ENCODE measurements at regions not wholly inside any gene's neighbourhood (a gene's known extent, or its start where the extent isn't known, plus 50 kb on each side); places are given as distances from the start of the nearest gene placed in this dataset.
"Not testable (repeated sequence)": the region's sequence is repeated elsewhere in the genome, so short reads cannot be mapped to it uniquely, and the experiment has no call there.

DNA sequence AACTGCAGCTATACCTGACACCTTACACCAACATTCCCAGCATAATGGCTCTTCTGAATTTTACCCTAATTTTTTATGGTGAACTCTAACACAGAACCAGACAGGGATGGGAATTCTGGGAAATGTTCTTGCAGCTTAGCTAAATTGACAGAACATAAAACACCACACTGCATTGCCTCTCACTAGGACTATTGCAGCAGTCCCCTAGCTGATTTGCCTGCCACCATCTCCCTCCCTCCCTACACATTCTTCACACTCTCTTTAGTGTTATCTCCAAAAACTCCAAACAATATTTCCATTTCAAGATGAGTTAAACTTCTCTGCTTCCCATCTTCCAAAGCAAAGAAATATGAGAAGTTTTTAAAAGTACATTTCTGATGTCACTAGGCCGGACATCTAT, 733.9 kb upstream of the INTU start:
- no peak overlapping the region for H3K4me3 ChIP-seq (ENCODE audit: low read depth, low read length)
- no peaks in the 10 kb centered on the region for H3K4me1 ChIP-seq (ENCODE audit: control insufficient read depth, insufficient read depth, low read length)
- peaks cover 2% of the 10 kb centered on the region for H3K36me3 ChIP-seq (ENCODE audit: control insufficient read depth, insufficient read depth, low read length)
- H3K9ac ChIP-seq (ENCODE audit: low read depth, low read length), result no peak overlapping the region
- no peaks in the 10 kb centered on the region for H3K27me3 ChIP-seq (ENCODE audit: control insufficient read depth, insufficient read depth, low read length)
- H3K9me3 ChIP-seq (ENCODE audit: control insufficient read depth, insufficient read depth, low read length), result no peaks in the 10 kb centered on the region

DNA sequence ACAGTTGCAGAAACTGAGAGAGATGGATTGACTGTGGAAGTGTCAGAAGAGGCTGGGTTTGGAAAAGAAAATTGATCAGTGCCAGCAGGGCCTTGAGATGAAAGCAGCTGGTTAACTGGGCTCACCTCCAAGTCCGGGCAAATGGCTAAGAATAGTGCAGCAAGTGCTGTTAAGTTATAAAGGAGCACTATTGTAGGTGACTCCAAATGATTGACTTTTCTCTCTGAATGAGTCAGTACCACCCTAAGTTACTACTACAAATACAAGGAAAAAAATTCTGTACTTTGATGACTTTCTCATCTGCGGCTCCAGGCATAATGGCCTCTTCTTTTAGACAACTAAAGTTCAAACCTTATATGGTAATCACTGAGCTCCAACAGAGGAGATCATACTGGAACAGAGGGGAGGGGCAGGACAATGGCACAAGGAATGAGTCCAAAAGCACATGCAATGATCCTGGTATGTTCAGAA, 733.4 kb upstream of the INTU start:
- Histone ChIP-seq H3K4me1 (ENCODE audit: control insufficient read depth, insufficient read depth, low read length) (no peaks in the 10 kb centered on the region), H3K9ac (ENCODE audit: low read depth, low read length) (no peak overlapping the region)

DNA sequence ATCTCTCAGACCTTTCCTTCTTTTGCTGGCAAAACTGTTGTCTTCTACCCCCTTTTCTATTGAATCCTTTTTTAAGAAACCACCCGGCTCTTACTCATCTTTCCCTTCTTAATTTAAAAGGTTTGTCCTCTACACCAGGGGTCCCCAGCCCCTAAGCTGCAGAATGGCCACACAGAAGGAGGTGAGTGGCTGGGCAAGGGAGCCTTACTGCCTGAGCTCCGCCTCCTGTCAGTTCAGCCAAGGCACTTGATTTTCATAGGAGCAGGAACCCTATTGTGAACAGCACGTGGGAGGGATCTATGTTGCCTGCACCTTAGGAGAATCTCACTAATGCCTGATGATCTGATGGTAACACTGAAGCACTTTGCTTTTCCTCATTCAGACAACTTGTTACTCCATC, 726.3 kb upstream of the INTU start:
- Histone ChIP-seq H3K36me3 (ENCODE audit: control insufficient read depth, insufficient read depth, low read length) (no peaks in the 10 kb centered on the region), H3K27me3 (ENCODE audit: control insufficient read depth, insufficient read depth, low read length) (no peaks in the 10 kb centered on the region), H3K9ac (ENCODE audit: low read depth, low read length) (no peak overlapping the region), H3K9me3 (ENCODE audit: control insufficient read depth, insufficient read depth, low read length) (no peaks in the 10 kb centered on the region), H3K4me3 (ENCODE audit: low read depth, low read length) (no peak overlapping the region), H3K4me1 (ENCODE audit: control insufficient read depth, insufficient read depth, low read length) (no peaks in the 10 kb centered on the region)

More for the DNA sequence above, 733.4 kb upstream of the INTU start:
- no peaks in the 10 kb centered on the region for H3K27me3 ChIP-seq (ENCODE audit: control insufficient read depth, insufficient read depth, low read length)
- peaks cover 2% of the 10 kb centered on the region for H3K36me3 ChIP-seq (ENCODE audit: control insufficient read depth, insufficient read depth, low read length)
- H3K4me3 ChIP-seq (ENCODE audit: low read depth, low read length), result no peak overlapping the region
- H3K9me3 ChIP-seq (ENCODE audit: control insufficient read depth, insufficient read depth, low read length), result no peaks in the 10 kb centered on the region

DNA sequence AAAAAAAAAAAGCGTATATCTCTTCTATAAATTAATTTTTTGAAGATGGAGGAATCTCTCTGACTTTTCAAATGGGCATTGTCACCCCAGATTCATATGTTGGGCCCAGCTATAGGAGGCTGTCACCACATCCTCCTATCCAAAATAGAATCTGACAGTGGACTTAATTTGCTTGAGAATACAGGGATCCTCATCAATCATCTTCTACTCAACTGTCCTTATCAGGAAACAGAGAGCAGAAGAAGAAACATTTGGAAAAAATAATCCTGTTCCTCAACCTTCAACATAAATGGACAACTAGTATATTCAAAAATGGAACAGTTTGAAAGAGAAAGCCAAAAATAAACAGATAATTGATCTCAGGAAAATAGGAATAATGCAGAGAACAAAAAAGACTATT, 725.4 kb upstream of the INTU start:
- Histone ChIP-seq H3K36me3 (ENCODE audit: control insufficient read depth, insufficient read depth, low read length) (no peaks in the 10 kb centered on the region), H3K4me3 (ENCODE audit: low read depth, low read length) (no peak overlapping the region), H3K9me3 (ENCODE audit: control insufficient read depth, insufficient read depth, low read length) (no peaks in the 10 kb centered on the region), H3K4me1 (ENCODE audit: control insufficient read depth, insufficient read depth, low read length) (no peaks in the 10 kb centered on the region), H3K9ac (ENCODE audit: low read depth, low read length) (no peak overlapping the region), H3K27me3 (ENCODE audit: control insufficient read depth, insufficient read depth, low read length) (no peaks in the 10 kb centered on the region)

DNA sequence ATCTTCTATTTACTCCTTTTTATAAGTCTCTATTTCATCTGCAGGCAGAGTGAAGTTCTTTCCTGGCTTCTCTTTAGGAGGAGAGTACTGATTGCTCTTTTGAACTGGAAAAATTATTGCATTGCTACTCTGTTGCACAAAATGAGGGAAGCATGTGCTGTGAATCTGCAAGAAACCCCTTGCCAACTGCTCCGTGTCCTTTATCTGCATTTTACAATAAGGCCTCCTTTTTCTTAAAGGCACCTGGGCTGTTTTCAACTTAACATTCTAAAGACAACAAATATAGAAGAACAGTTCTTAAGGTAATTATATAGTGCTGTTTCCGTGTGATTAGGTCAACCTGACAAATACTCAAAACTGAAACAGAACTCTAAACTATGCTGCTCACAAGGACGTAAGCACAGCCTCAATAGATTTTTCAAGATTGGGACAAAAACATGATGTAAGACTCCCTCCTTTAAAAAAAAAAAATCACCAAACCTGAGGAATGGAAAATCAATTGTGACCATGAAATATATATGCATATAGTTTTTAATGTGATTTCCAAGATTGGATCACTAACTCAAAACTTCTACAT, 716.6 kb upstream of the INTU start:
- no peaks in the 10 kb centered on the region for H3K27me3 ChIP-seq (ENCODE audit: control insufficient read depth, insufficient read depth, low read length)
- H3K4me1 ChIP-seq (ENCODE audit: control insufficient read depth, insufficient read depth, low read length), result no peaks in the 10 kb centered on the region
- no peak overlapping the region for H3K9ac ChIP-seq (ENCODE audit: low read depth, low read length)
- H3K4me3 ChIP-seq (ENCODE audit: low read depth, low read length), result no peak overlapping the region
- no peaks in the 10 kb centered on the region for H3K36me3 ChIP-seq (ENCODE audit: control insufficient read depth, insufficient read depth, low read length)
- no peaks in the 10 kb centered on the region for H3K9me3 ChIP-seq (ENCODE audit: control insufficient read depth, insufficient read depth, low read length)

DNA sequence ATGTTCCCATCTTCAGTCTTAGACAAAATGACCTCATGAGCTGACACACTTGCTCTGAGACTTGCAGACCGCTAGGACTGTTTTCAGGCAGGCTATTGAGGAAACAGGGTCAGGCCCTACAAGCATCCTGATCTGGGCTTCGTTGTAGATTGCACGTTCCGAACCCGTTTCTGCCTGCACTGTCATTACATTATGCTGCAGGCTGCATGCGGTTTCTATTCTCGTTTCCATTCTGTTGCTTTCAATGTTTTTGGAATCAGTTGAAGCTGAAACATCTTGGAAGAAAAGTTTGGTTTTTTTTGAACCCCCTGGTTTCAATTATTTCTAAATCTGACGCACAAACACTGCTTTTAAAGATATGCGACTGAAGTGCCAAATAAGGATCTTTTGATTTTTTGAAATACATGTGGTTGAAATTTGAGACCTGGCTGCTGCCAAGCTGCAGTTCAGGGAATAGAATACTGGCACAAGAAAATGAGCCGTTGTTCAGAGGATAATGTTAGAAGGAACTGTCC, 716.1 kb upstream of the INTU start:
- Histone ChIP-seq H3K9me3 (ENCODE audit: control insufficient read depth, insufficient read depth, low read length) (no peaks in the 10 kb centered on the region), H3K36me3 (ENCODE audit: control insufficient read depth, insufficient read depth, low read length) (no peaks in the 10 kb centered on the region), H3K27me3 (ENCODE audit: control insufficient read depth, insufficient read depth, low read length) (no peaks in the 10 kb centered on the region), H3K4me1 (ENCODE audit: control insufficient read depth, insufficient read depth, low read length) (no peaks in the 10 kb centered on the region), H3K4me3 (ENCODE audit: low read depth, low read length) (no peak overlapping the region), H3K9ac (ENCODE audit: low read depth, low read length) (no peak overlapping the region)

DNA sequence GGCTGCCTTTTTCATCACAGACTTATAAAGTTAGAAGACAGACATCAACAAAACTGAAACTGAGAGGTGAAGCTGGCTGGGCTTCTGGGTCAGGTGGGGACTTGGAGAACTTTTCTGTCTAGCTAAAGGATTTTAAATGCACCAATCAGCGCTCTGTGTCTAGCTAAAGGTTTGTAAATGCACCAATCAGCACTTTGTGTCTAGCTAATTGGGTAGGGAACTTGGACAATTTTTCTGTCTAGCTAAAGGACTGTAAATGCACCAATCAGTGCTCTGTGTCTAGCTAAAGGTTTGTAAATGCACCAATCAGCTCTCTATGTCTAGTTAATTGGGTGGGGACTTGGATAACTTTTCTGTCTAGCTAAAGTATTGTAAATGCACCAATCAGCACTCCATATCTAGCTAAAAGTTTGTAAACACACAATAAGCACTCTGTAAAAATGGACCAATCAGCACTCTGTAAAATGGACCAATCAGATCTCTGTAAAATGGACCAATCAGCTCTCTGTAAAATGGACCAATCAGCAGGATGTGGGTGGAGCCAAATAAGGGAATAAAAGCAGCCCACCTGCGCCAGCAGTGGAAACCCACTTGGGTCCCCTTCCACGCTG, 710.3 kb upstream of the INTU start:
- not testable (repeated sequence) for H3K9ac ChIP-seq (ENCODE audit: low read depth, low read length); H3K9me3 ChIP-seq (ENCODE audit: control insufficient read depth, insufficient read depth, low read length); H3K4me3 ChIP-seq (ENCODE audit: low read depth, low read length); H3K27me3 ChIP-seq (ENCODE audit: control insufficient read depth, insufficient read depth, low read length); H3K4me1 ChIP-seq (ENCODE audit: control insufficient read depth, insufficient read depth, low read length); H3K36me3 ChIP-seq (ENCODE audit: control insufficient read depth, insufficient read depth, low read length)

DNA sequence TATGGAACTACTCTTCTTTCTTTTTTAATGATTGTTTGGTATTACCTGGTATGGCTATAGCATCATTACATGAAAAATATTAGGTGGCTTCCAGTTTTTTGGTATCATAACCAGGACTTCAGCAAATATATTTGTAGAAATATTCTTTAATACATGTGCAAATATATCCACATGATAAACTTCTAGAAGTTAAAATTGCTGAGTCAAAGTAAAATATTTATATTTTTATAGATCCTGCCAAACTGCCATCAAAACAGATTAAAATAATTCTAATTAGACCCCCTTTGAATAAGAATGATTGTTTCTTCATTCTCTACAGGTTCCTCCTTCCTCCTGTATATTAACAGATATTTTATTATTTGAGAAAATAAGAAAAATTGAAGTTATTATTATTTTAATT, 708.5 kb upstream of the INTU start:
- Histone ChIP-seq H3K9me3 (ENCODE audit: control insufficient read depth, insufficient read depth, low read length) (no peaks in the 10 kb centered on the region), H3K4me3 (ENCODE audit: low read depth, low read length) (no peak overlapping the region), H3K9ac (ENCODE audit: low read depth, low read length) (no peak overlapping the region), H3K27me3 (ENCODE audit: control insufficient read depth, insufficient read depth, low read length) (no peaks in the 10 kb centered on the region), H3K4me1 (ENCODE audit: control insufficient read depth, insufficient read depth, low read length) (no peaks in the 10 kb centered on the region), H3K36me3 (ENCODE audit: control insufficient read depth, insufficient read depth, low read length) (peaks cover 2% of the 10 kb centered on the region)

DNA sequence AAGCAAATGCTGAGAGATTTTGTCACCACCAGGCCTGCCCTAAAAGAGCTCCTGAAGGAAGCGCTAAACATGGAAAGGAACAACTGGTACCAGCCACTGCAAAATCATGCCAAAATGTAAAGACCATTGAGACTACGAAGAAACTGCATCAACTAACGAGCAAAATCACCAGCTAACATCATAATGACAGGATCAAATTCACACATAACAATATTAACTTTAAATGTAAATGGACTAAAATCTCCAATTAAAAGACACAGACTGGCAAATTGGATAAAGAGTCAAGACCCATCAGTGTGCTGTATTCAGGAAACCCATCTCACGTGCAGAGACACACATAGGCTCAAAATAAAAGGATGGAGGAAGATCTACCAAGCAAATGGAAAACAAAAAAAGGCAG, 702.7 kb upstream of the INTU start:
- not testable (repeated sequence) for H3K27me3 ChIP-seq (ENCODE audit: control insufficient read depth, insufficient read depth, low read length); H3K9me3 ChIP-seq (ENCODE audit: control insufficient read depth, insufficient read depth, low read length); H3K4me1 ChIP-seq (ENCODE audit: control insufficient read depth, insufficient read depth, low read length); H3K36me3 ChIP-seq (ENCODE audit: control insufficient read depth, insufficient read depth, low read length); H3K9ac ChIP-seq (ENCODE audit: low read depth, low read length); H3K4me3 ChIP-seq (ENCODE audit: low read depth, low read length)

DNA sequence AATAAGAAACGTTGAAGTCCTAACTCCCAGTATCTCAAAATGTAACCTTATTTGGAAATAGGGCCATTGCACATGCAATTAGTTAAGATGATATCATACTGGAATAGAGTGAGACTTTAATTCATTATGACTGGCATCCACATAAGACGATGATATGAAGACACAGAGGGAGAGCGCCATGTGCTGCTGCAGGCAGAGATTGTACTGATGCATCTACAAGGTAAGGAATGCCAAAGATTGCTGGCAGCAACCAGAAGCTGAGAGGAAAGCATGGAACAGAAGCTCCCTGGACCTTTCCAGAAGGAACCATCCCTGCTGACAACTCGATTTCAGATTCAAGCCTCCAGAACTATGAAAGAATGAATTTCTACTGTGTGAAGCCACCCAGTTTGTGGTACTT, 697.0 kb upstream of the INTU start:
- Histone ChIP-seq H3K36me3 (ENCODE audit: control insufficient read depth, insufficient read depth, low read length) (no peaks in the 10 kb centered on the region), H3K9ac (ENCODE audit: low read depth, low read length) (no peak overlapping the region), H3K9me3 (ENCODE audit: control insufficient read depth, insufficient read depth, low read length) (no peaks in the 10 kb centered on the region), H3K4me3 (ENCODE audit: low read depth, low read length) (no peak overlapping the region), H3K4me1 (ENCODE audit: control insufficient read depth, insufficient read depth, low read length) (no peaks in the 10 kb centered on the region), H3K27me3 (ENCODE audit: control insufficient read depth, insufficient read depth, low read length) (no peaks in the 10 kb centered on the region)

DNA sequence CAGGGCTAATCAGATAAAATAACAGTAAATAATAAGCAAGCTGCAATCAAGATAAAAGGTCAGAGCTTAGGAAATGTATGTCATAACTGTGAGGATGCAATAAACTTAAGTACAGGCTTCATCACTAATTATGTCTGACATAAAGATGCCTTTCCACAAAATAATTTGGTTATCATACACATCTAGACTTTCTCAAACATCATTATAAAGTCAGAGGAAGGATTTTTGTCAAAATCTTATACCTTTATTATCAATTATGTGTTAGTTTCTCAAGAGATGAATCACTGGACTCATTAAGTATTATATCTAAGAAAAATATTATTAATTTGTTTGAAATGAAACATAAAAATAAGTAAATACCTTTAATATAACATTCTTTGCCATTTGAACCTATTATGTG, 695.4 kb upstream of the INTU start:
- Histone ChIP-seq H3K4me3 (ENCODE audit: low read depth, low read length) (no peak overlapping the region), H3K9me3 (ENCODE audit: control insufficient read depth, insufficient read depth, low read length) (no peaks in the 10 kb centered on the region), H3K27me3 (ENCODE audit: control insufficient read depth, insufficient read depth, low read length) (no peaks in the 10 kb centered on the region), H3K4me1 (ENCODE audit: control insufficient read depth, insufficient read depth, low read length) (no peaks in the 10 kb centered on the region), H3K36me3 (ENCODE audit: control insufficient read depth, insufficient read depth, low read length) (no peaks in the 10 kb centered on the region), H3K9ac (ENCODE audit: low read depth, low read length) (no peak overlapping the region)

DNA sequence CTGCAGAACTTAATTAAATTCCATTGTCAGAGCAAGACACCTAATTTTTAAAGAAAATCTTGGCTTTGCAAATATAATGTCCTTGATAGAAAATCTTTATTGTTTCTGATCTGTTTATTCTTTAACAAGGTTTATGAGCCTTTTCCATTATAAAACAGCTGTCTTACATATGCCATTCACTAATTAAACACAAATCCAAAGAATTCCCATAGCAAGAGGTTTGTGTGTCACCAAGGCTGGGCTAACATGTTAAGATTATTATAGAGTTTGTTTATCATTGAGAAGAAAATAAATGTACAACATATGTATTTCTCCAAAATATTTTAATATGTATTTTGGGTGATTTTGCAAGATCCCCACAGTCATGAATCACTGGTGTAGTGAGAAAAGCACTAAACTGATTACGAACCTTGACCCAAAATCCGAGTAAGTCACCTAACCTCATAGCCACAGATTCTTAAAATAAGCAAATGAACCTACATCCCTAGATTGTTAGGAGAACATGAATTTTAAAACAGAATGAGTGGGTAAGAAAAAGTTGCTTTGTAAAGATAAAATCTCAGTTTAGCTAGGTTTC, 694.8 kb upstream of the INTU start:
- Histone ChIP-seq H3K4me3 (ENCODE audit: low read depth, low read length) (no peak overlapping the region), H3K9ac (ENCODE audit: low read depth, low read length) (no peak overlapping the region), H3K27me3 (ENCODE audit: control insufficient read depth, insufficient read depth, low read length) (no peaks in the 10 kb centered on the region), H3K36me3 (ENCODE audit: control insufficient read depth, insufficient read depth, low read length) (no peaks in the 10 kb centered on the region), H3K4me1 (ENCODE audit: control insufficient read depth, insufficient read depth, low read length) (no peaks in the 10 kb centered on the region), H3K9me3 (ENCODE audit: control insufficient read depth, insufficient read depth, low read length) (no peaks in the 10 kb centered on the region)
